NCI-H2171 treated with DMSO at 0.1 percent for 48 hours (cell line): ENCODE measurements at regions not wholly inside any gene's neighbourhood (a gene's known extent, or its start where the extent isn't known, plus 50 kb on each side); places are given as distances from the start of the nearest gene placed in this dataset.
"Not testable (repeated sequence)": the region's sequence is repeated elsewhere in the genome, so short reads cannot be mapped to it uniquely, and the experiment has no call there.

Experiments used
- DNase-seq: peaks from one replicate; lab custom pipeline; 2025; lab: John Stamatoyannopoulos, UW

DNA sequence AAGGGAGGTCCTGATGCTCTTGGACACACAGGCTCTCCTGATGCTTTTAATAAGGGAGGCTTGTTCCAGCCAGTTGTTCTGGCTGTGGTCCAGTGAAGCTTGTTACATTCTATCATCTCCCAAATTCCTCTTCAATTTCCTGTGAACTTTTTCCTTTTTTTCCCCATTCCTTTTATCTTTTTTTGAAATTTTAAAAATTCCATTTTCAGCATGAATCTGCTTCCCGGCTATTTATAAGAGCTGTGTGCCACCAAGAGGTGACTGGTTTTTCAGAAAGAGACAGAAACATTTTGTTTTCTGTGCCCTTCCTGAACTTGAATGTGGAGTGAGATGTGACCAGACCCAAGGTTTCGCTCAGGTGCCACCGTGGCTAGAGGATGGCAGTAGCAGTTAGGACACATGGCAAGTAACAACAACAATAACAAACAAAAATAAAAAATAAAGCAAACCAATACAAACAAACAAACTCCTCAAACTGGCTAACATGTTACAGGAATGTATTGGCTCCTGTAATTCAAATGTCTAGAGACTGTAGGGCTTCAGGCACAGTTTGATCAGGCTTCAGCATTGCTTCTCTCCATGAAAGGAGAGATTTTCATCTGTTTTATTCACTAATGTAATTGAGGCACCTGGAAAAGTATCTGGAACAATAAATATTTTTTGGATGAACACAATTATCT, 121.1 kb downstream of the BOD1 start:
- DNase-seq: no peak

DNA sequence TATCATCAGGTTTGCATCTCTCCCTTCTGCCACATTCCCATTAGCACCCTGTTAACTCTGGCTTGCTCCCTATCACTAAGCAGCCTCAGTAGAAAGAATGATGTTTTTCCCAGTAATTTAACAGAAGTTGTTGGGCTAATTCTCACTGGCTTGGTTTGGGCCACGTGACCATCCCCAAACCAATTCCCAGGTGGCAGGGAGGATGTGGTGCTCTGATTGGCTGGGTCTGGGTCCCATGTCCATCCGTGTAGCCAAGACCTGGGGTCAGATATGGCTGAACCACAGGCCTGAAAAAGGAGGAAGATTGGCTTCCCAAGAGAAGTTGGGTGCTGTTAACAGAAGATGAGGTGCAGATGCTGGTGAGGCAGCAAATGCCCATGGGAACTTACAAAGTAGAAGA, 122.0 kb downstream of the BOD1 start:
- no peak for DNase-seq

DNA sequence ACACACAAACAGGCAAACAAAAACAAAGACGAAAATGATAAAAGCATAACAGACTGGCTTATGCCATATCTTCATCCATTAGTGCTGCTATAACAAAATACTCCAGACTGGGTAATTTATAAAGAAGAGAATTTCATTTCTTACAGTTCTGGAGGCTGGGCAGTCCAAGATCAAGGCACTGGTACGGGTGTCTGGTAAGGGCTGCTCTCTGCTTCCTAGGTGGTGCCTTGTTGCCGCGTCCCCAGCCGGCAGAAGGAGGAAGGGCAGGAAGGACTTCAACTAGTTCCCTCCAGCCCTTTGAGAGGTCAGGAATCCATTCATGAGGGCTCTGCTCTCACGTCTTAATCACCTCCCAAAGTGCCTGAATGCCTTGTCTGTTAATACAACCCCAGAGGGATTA, 122.6 kb downstream of the BOD1 start:
- no peak for DNase-seq

DNA sequence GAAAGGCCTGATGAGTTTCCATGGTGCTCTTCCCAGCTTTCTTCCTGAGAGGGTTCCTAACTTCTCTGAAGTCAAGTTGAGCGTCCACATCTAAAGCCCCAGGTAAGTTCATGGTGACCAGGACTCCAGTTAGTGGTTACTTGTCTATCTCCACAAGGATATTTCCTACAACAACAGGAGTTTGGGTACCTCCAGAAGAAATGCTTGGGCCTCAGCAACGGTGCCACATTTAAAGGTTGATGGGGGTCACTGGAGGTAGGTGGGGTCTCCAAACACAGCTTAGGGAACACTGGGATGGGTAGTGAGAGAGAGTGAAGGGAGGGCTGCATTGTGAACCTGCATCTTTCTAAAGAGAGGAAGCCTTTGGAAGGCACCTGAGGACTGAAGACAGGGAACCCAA, 123.4 kb downstream of the BOD1 start:
- no peak for DNase-seq

DNA sequence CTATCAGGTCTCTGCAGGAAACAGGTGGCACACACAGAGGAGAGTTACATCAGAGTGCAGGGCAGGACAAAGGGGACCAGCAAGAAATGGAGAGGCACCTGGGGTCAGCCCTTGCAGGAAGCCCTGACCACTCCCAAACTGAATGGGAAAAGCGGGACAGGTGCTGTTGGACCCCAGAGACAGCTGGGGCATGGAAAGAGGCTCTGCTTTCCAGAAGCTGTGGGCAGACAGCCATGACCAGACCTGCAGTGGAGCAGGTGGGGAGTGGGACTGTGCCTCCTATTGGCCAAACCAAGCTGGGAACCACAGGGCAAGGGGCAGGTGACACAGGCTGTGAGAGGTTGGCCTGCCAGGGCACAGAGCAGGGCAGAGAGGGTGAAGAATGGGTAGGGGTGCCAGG, 125.8 kb downstream of the BOD1 start:
- no peak for DNase-seq

DNA sequence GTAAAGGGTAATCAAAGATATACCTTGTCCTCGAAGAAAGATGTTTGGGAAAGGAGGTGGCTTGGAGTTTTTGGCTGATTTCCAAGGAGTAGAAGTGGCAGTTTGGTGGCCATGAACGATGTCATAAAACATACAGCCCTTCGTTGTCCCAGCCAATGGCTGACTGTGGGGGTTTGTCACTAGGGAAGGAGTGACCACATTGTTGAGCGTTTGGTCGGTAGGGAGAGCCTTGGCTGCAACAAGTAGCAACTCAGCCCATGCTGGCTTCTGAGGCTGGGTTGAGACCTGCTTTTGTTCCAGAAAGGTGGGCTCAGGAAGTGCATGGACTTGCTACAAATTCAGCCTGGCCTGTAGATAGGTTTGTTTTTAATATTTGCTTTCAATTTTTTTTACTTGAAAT, 128.3 kb downstream of the BOD1 start:
- DNase-seq: no peak

DNA sequence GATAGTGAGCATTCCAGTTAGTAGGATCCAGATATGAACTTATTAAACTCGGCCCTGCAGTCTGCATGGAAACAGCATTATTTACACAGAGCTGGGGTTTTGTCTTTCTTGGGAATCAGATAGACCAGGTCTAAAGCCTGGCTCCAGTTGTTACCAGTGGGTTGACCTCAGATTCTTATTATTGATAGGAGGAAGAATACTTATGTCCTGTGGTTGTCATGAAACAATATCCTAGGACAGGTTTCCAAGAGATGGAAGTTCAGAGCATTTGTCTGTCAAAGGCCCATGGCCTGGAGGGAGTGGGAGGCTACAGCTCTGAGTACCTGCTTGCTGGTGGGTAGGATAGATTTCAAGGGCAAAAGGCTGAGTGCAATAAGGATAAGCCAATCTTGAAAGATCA, 129.2 kb downstream of the BOD1 start:
- DNase-seq: no peak

DNA sequence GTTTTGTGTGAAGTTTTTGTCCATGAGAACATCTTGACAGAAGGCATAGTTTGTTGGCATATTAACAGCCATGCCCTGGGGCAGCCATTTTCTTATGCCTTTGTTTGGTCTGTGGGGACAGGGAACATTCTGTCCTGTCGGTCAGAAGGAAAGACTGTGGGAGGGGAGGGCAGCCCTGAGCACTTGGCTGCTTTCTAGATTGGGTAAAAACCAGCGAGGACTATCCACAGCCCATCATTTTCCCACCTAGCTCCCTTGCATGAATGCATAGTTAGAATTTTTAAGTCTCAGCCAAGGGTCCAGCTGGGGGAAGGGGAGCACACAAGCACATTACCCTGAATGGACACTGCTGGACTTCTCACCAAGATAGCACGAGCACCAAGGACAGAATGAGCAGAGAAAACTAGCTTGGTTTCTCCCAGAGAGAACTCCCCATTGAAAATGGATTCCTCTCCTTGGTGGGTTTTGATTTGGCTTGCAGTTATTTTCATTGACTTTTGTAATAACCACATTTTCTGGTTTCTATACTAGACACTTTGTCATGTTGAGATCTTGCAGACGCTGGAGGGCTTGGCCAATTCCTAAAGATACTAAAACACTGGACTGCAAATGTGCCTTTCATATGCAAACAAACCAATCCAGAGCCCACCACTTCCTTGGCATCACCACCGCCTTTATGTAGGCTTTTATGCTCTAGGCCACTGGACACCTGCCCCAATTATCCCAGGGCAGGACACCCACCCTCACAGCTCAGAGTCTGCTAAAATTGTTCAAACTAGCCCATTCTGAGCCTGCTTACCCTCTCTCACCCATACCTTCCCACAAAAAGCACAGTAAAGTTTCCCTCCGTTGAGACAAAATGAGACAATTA, 129.9 kb downstream of the BOD1 start:
- no peak for DNase-seq

DNA sequence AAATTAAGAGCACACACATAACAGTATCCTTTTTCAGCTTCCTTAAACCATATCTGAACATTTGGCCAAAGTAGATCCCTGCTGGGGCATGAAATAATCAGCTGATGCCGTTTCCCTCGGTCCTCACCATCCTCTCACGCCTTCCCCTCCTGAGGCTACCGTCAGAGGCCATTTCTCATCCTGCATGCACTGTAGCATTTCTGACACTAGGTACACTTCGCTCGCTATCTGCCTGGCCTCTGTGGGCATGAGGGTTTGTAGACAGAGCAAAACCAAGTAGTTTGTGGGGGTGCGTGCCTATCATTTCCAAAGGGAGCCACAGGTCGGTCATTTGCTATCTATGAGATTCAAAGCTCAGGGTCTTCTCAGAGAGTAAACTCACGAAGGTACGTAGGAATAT, 131.9 kb downstream of the BOD1 start:
- no peak for DNase-seq

DNA sequence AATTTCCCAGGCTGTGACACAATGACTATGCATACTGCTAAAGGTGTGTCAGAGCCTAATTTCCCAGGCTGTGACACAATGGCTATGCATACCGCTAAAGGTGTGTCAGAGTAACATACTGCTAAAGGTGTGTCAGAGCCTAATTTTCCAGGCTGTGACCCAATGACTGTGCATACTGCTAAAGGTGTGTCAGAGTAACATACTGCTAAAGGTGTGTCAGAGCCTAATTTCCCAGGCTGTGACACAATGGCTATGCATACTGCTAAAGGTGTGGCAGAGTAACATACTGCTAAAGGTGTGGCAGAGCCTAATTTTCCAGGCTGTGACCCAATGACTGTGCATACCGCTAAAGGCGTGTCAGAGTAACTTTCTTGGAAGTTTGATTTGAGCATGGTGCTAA, 132.9 kb downstream of the BOD1 start:
- DNase-seq: not testable (repeated sequence)

DNA sequence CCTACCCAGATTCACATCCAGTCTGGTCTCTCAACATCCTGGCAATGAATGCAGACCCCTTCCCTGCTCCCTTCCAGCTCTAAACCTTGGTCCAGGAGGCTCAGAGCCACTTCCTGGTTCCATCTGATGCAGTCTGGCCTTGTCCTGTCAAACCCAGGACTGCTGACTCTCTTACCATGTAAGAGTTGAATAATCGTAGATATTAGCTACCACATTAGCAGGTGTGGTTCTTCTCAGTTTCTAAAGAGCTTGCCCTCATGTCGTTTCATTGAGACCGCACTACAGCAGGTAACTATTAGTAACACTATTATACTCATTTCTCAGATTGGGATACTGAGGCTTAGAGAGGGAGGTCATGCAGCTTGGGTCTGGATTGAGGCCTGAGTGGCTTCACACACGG, 133.3 kb downstream of the BOD1 start:
- no peak for DNase-seq

DNA sequence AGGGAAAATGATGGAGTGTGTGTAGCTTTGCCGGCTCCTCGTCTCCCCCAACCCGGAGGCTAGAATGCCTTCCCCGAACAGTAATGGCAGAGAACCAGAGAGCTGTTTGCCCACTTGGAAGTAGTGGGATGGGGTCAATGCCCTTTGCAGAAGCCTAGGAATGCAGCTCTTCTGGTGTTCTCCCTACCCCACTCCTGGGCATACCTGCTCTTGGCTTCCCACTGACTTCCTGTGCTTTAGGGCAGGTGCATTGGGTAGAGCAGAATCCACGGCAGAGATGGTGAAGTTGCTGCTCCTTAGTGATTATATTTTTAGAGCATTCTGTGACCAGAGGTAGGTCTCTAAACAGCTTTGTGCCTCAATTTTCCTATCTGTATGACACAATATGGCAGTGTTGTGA, 134.6 kb downstream of the BOD1 start:
- DNase-seq: no peak

DNA sequence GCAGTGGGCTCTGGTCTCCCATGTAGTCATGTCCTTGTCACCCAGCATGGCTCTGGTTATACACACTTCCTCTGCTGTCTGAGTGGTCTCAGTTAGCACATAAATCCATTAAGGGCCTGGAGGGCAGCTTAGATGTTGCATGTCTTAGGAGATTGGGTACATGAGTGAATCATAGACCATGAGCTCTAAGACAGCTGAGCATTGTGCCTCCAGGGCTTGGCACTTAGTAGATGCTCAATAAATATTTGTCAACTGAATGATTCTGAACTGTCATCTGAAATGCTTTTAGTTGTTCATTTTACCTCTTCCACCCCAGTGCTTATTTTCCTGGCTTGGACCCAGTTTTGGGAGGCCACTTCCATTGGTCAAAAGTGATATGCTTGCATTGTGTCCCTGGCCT, 135.6 kb downstream of the BOD1 start:
- no peak for DNase-seq

DNA sequence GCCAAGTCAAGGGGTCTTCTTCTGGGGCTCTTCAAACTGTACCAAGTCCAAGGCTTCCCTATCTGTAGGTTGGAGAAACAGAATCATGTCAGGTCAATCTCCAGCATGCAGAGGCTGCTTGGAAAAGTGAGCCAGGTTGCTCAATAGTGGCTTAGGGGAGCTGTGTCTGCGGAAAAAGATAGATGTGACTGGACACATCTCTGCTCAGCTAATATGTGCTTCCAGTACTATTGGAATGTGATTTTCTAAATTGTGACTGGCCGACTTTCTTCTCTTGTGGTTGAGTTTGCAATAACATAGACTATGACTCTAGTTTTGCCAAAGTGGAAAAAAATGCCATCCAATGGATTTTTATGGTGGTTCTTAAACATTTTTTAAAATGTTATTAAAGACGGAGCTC, 136.7 kb downstream of the BOD1 start:
- DNase-seq: no peak

DNA sequence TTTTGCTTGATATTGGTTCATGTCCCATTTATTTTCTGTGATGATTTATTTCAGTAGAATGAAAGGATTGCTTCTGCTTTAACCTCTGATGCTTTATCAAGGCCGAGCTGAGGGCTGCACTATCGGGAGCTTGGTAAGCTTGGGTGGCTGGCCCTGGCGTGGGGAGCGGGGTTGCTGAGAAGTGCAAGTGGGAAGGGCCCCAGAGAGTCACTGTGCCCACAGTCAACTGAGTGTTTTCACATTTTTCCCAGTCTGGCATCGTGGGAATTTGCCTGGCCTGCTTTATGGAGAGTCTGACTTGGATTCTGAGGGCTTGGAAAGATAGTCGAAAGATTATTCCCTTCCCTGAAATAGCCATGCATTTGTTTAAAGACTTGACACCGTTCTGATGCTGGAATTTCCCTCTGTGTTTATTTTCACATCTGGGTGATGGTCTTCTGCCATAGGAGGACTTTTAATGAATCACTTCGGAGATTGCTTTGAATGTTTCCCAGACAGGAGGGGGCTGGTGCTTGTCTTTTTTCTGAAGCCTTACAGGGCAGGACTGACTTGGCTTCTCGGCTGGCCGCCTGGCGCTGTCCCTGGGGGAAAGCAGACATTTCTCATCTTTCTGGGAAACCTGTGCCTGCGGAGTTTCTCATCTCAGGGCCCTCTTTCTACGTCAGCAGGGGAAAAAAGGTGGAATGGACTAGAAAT, 139.0 kb downstream of the BOD1 start:
- DNase-seq: no peak

DNA sequence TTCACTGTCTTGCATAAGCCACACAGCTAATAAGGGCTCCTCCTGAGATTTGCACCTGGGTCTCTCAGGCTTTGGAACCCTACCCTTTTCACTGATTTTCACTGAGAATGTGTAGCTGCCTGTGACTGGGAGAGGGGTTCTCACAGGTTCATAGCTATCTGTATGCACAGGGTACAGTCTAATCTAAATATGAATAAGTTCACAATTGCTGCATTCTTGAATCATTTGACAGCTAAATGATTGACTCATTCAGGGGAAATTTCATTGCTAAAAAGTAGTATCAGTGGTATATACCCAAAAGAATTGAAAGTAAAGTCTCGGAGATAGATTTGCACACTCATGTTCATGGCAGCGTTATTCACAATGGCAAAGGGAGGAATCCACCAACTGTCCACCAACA, 140.7 kb downstream of the BOD1 start:
- no peak for DNase-seq

DNA sequence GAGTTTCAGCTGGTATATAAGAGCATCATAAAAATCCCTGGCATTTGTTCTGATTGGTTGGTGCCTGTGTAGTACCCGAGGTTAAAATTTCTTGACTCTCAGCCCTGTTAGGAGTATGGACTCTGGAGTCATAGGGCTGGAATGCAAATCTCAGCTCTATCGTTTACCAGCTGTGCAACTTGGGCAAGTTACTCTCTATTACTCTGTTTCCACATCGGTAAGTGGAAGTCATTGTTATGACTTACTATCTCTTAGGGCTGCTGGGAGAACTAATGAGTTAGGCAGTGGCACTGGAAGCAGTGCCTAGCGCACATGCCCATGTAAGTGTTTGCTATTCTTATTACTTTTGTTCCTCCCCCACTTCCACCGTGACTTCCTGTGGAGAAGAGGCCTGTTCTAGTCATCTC, 141.6 kb downstream of the BOD1 start:
- no peak for DNase-seq

DNA sequence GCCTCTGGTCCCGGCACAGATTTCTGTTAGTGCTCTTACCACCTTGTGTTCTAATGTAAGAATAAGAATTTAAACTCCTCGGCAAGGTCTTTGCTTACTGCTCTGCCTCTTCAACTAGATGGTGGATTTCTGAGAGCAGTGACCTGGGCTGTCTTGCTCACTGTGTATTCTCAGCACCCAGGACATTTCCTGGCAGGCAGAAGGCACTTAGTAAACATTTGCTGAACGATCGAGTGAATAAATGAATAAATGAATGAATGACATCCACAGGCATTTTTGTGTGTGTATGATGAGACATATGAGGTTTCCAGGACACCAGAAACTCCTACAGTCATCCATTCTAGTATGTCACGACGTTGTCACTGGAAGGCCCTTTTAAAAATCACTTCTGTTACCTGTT, 143.2 kb downstream of the BOD1 start:
- DNase-seq: no peak

DNA sequence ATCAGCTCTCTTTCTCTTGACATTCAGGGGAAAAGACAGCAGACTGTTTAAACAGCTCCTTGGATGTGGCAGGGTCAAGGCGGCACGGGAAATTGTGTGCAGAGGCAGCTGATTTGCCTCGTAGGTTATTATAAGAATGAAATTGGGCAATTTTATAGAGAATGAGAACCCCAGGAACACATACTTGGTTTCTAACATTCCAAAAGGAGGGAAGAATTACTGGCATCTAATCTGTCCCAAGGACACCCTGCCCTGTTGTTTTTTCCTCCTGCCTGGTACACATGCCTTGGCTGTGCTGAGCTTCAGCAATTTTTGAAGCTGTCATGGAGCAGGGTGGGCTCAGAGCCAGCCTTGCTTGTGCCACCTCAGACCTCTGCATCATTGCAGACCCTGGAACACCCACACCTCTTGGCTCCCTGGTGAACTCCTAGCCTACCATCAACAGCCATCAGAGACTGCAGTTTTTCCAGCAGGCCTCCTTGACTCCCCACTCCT, 143.6 kb downstream of the BOD1 start:
- DNase-seq: no peak

DNA sequence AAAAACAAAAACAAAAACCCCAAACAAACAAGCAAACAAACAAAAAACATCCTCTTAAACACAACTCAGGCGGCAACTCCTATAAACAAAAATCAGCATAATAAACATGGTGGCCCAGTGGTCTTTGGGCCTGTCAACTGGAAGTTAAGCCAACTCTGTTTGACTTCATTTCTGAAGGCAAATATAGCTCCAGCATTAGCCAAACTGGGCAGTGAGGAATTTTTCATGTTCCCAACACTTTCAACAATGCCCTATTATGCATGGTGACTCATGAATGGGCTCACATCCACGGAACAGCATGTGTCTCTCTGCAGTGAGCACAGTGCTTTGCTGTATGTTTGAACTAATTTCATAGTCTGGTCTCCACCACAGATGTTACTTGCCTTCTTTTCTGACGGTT, 143.9 kb upstream of the STC2 start:
- DNase-seq: no peak

DNA sequence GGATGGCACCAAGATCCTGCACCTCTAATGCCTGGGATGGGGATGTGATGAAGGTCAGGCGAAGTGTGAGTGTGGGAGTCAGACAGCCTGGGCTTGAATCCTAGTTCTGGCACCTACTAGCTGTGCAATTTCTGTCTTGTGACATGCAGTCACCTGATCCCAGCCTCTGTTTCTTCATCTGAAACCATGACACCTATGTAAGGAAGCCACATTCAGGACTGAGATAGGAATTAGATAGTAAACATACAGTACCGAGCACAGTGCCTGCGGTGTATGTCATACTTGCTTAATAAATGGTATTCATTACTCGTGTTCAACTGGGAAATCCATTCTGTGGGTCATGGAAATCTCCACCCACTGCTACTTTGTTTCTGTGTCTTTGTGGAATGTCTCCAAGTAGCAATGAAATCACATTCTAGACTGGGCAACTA, 140.6 kb upstream of the STC2 start:
- no peak for DNase-seq

DNA sequence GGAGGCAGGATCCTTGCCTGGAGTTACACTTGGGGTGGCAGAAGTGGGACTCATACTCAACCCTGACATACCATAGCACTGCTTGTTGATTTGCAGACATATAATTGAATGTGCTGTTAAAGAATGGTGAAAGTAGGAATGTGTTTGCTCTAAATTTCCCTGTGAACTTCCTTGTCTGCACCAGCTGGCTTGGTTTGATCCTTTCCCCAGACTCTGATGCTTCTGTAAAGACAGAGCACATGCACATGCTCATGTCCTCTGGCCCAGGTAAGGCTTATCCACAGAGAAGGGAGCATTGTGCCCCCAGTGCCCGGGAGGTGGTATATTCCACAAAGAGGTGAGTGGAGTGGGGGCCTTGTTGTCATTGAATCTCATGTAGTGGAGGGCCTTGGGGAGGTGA, 138.0 kb upstream of the STC2 start:
- no peak for DNase-seq

DNA sequence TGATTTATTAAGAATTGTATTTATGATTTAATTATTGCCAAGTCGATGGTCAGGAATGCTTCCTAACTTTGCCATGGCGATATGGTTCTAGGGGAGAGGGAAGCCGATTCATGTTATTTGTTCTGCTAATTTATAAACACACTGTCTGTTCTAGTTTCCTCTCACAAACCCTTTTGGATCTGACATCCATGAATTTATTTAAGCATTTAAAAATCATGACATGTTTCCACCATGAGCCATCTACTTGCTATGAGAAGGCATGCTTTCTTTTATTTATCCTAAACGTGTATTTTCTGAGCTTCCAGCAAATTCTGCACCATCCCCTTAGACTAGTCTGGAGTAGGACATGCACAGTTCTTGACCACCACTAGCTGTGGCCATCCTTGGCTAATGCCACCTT, 136.6 kb upstream of the STC2 start:
- DNase-seq: no peak
